Suprapubic skin (tissue), 4 donors: ENCODE measurements at regions not wholly inside any gene's neighbourhood (a gene's known extent, or its start where the extent isn't known, plus 50 kb on each side); places are given as distances from the start of the nearest gene placed in this dataset.

ENCODE experiments used
- CTCF ChIP-seq, 2 donors: fragments of 200-600 bp in 1 of 2; fragments of 450-650 bp in 1 of 2; sonication (generic) in 1 of 2; IDR thresholded peaks; one replicate each; pipeline ENCODE4 v1.5.1; 2016 to 2019; ENCODE audit warnings: antibody characterized with exemption in 2 of 2, mild to moderate bottlenecking in 1 of 2, moderate library complexity in 1 of 2
- EP300 ChIP-seq: sonication (generic); formaldehyde crosslinking; IDR thresholded peaks from one replicate; pipeline ENCODE4 v1.6.1; 2017; ENCODE audit warnings: antibody characterized with exemption
- POLR2A ChIP-seq, 2 donors: fragments of 450-650 bp; IDR thresholded peaks; one replicate each; pipeline ENCODE4 v1.6.1; 2017; ENCODE audit warnings: antibody characterized with exemption in 2 of 2, mild to moderate bottlenecking in 2 of 2, moderate library complexity in 2 of 2
- POLR2AphosphoS5 ChIP-seq, 3 donors: sonication (generic); formaldehyde crosslinking; IDR thresholded peaks; one replicate each; pipeline ENCODE4 v1.6.1; 2017; ENCODE audit warnings: antibody characterized with exemption in 3 of 3

GRCh38 chr7:22666732-22667131 is 60.3 kb upstream of the IL6 start:
- TF ChIP-seq CTCF (IDR thresholded peaks at IDR 0.05) (no peak), POLR2AphosphoS5 (IDR thresholded peaks at IDR 0.05) (no peak), POLR2A (IDR thresholded peaks at IDR 0.05) (no peak), EP300 (no peak)
